ENCODE measurements at regions not wholly inside any gene's neighbourhood (a gene's known extent, or its start where the extent isn't known, plus 50 kb on each side); places are given as distances from the start of the nearest gene placed in this dataset.

- H3K36me3 Mint-ChIP-seq = no peaks in the 10 kb centered on the region
- DNase-seq = no peak
- H3K4me2 ChIP-seq (replicated peaks; ENCODE audit: extremely low read depth, low read length, poor library complexity, severe bottlenecking) = no peak overlapping the region
- H3K4me3 ChIP-seq (replicated peaks in 1 of 3; ENCODE audit: low read depth in 2 of 3, low read length in 3 of 3) = no peak overlapping the region
- no peak overlapping the region for H2AFZ ChIP-seq (ENCODE audit: insufficient read depth, low read depth, low read length, poor library complexity, severe bottlenecking)
- no peaks in the 10 kb centered on the region for H3K27me3 ChIP-seq (ENCODE audit: control insufficient read depth in 2 of 2, insufficient read depth in 2 of 2, low read length in 2 of 2)
- WGBS (ENCODE audit: insufficient coverage) = 43% methylated on average over 1 of the region's 4 CpGs
- no peaks in the 10 kb centered on the region for H3K36me3 ChIP-seq (replicated peaks in 1 of 2; ENCODE audit: control insufficient read depth in 1 of 2, insufficient read depth in 2 of 2, low read length in 2 of 2)
- H3K27me3 Mint-ChIP-seq (ENCODE audit: low read depth in 3 of 3) = peaks cover 0 to 2% (median 2%) of the 10 kb centered on the region in 3 donors
- peaks cover 0 to 2% (median 0%) of the 10 kb centered on the region in 7 donors for H3K9me3 Mint-ChIP-seq
- no peaks in the 10 kb centered on the region for H3K4me1 Mint-ChIP-seq
- H3K79me2 ChIP-seq (ENCODE audit: insufficient read depth, low read length) = no peaks in the 10 kb centered on the region
- intact Hi-C loops (cut with micrococcal nuclease) = no loop called here
- no peak overlapping the region for H3K4me3 Mint-ChIP-seq
- no peak overlapping the region for H3K9ac ChIP-seq (ENCODE audit: insufficient read depth, low read length, poor library complexity, severe bottlenecking)
- H3K27ac Mint-ChIP-seq = no peak overlapping the region
- H4K20me1 ChIP-seq (ENCODE audit: insufficient read depth, low read length) = no peaks in the 10 kb centered on the region
- no peaks in the 10 kb centered on the region for H3K9me3 ChIP-seq (replicated peaks in 1 of 2; ENCODE audit: control insufficient read depth in 1 of 2, insufficient read depth in 1 of 2, low read length in 2 of 2)
- TF ChIP-seq, protein P1, sequence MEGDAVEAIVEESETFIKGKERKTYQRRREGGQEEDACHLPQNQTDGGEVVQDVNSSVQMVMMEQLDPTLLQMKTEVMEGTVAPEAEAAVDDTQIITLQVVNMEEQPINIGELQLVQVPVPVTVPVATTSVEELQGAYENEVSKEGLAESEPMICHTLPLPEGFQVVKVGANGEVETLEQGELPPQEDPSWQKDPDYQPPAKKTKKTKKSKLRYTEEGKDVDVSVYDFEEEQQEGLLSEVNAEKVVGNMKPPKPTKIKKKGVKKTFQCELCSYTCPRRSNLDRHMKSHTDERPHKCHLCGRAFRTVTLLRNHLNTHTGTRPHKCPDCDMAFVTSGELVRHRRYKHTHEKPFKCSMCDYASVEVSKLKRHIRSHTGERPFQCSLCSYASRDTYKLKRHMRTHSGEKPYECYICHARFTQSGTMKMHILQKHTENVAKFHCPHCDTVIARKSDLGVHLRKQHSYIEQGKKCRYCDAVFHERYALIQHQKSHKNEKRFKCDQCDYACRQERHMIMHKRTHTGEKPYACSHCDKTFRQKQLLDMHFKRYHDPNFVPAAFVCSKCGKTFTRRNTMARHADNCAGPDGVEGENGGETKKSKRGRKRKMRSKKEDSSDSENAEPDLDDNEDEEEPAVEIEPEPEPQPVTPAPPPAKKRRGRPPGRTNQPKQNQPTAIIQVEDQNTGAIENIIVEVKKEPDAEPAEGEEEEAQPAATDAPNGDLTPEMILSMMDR (IDR thresholded peaks at IDR 0.05) = no peak
- H3K4me1 ChIP-seq (ENCODE audit: control insufficient read depth in 1 of 2, insufficient read depth in 2 of 2, low read length in 2 of 2) = no peaks in the 10 kb centered on the region
- no peak overlapping the region for H3K27ac ChIP-seq (ENCODE audit: low read depth in 1 of 2, low read length in 2 of 2)
These were observed 788.6 kb downstream of the SOCS6 start for GRCh38 chr18:71077451-71077850.

DNA sequence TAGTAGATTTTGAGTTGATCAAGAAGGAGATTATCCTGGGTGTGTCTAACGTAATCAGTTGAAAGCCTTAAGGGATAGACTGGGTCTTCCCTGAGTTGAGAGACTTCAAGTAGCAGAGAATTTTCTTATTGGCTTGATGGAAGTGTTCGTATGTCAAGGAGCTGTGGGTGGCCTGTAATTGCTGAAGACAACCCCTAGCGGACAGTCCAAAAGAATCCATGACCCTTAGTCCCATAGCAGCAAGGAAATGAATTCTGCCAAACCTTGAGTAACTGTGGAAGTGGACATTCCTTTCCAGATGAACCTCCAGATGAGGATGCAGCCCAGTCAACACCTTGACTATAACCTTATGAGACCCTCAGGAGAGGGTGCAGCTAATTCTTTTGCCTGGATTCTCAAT lies 786.3 kb downstream of the SOCS6 start:
- intact Hi-C loops (cut with micrococcal nuclease) = no loop called here
- WGBS (ENCODE audit: insufficient coverage) = 69% methylated on average over 3 of the region's 3 CpGs
- DNase-seq = no peak
- no peak overlapping the region for H3K4me3 Mint-ChIP-seq
- no peak overlapping the region for H3K4me2 ChIP-seq (replicated peaks; ENCODE audit: extremely low read depth, low read length, poor library complexity, severe bottlenecking)
- no peak overlapping the region for H3K4me3 ChIP-seq (replicated peaks in 1 of 3; ENCODE audit: low read depth in 2 of 3, low read length in 3 of 3)
- no peaks in the 10 kb centered on the region for H4K20me1 ChIP-seq (ENCODE audit: insufficient read depth, low read length)
- TF ChIP-seq, protein P1 (IDR thresholded peaks at IDR 0.05) = no peak
- H3K79me2 ChIP-seq (ENCODE audit: insufficient read depth, low read length) = no peaks in the 10 kb centered on the region
- H3K27ac Mint-ChIP-seq = no peak overlapping the region
- no peaks in the 10 kb centered on the region for H3K36me3 Mint-ChIP-seq
- H3K27me3 ChIP-seq (ENCODE audit: control insufficient read depth in 2 of 2, insufficient read depth in 2 of 2, low read length in 2 of 2) = no peaks in the 10 kb centered on the region
- H3K36me3 ChIP-seq (replicated peaks in 1 of 2; ENCODE audit: control insufficient read depth in 1 of 2, insufficient read depth in 2 of 2, low read length in 2 of 2) = no peaks in the 10 kb centered on the region
- no peaks in the 10 kb centered on the region for H3K9me3 ChIP-seq (replicated peaks in 1 of 2; ENCODE audit: control insufficient read depth in 1 of 2, insufficient read depth in 1 of 2, low read length in 2 of 2)
- no peaks in the 10 kb centered on the region for H3K4me1 ChIP-seq (ENCODE audit: control insufficient read depth in 1 of 2, insufficient read depth in 2 of 2, low read length in 2 of 2)
- peaks cover 0 to 3% (median 2%) of the 10 kb centered on the region in 3 donors for H3K27me3 Mint-ChIP-seq (ENCODE audit: low read depth in 3 of 3)
- peaks cover 0 to 2% (median 0%) of the 10 kb centered on the region in 7 donors for H3K9me3 Mint-ChIP-seq
- no peak overlapping the region for H3K9ac ChIP-seq (ENCODE audit: insufficient read depth, low read length, poor library complexity, severe bottlenecking)
- no peak overlapping the region for H2AFZ ChIP-seq (ENCODE audit: insufficient read depth, low read depth, low read length, poor library complexity, severe bottlenecking)
- no peak overlapping the region for H3K27ac ChIP-seq (ENCODE audit: low read depth in 1 of 2, low read length in 2 of 2)
- no peaks in the 10 kb centered on the region for H3K4me1 Mint-ChIP-seq

Data from CD14-positive monocyte (primary cell).